ENCODE measurements at regions not wholly inside any gene's neighbourhood (a gene's known extent, or its start where the extent isn't known, plus 50 kb on each side); places are given as distances from the start of the nearest gene placed in this dataset.

DNA sequence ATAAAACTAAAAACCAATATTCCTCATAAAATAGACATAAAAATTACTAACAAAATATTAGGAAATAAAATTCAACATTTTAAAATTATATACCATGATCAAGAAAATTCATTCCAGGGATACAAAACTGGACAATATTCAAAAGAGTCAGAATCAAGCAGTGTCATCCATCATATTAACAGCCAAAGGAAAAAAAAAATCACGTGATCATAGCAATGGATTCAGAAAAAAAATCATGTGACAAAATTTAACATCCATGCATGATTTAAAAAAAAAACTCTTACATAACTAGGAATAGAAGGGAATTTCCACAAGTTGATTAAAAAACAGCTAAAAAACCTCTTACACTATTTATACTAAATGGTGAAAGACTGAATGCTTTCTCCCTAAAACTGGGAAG, 95.3 kb upstream of the USP47 start:
- no peak for DNase-seq (ENCODE audit: low read depth)
- TF ChIP-seq, protein P1, sequence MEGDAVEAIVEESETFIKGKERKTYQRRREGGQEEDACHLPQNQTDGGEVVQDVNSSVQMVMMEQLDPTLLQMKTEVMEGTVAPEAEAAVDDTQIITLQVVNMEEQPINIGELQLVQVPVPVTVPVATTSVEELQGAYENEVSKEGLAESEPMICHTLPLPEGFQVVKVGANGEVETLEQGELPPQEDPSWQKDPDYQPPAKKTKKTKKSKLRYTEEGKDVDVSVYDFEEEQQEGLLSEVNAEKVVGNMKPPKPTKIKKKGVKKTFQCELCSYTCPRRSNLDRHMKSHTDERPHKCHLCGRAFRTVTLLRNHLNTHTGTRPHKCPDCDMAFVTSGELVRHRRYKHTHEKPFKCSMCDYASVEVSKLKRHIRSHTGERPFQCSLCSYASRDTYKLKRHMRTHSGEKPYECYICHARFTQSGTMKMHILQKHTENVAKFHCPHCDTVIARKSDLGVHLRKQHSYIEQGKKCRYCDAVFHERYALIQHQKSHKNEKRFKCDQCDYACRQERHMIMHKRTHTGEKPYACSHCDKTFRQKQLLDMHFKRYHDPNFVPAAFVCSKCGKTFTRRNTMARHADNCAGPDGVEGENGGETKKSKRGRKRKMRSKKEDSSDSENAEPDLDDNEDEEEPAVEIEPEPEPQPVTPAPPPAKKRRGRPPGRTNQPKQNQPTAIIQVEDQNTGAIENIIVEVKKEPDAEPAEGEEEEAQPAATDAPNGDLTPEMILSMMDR (conservative IDR thresholded peaks at IDR 0.05; ENCODE audit: low read length) = no peak
- H3K4me3 ChIP-seq (ENCODE audit: low read length) = no peak overlapping the region

- TF ChIP-seq, protein P1 (conservative IDR thresholded peaks at IDR 0.05; ENCODE audit: low read length) = no peak
- DNase-seq (ENCODE audit: low read depth) = no peak
- H3K4me3 ChIP-seq (ENCODE audit: low read length) = no peak overlapping the region
Measured at GRCh38 chr11:11743216-11743615, 98.6 kb upstream of the USP47 start.

GRCh38 chr11:11742486-11742885, 99.3 kb upstream of the USP47 start:
- TF ChIP-seq, protein P1 (conservative IDR thresholded peaks at IDR 0.05; ENCODE audit: low read length) = no peak
- DNase-seq (ENCODE audit: low read depth) = no peak
- H3K4me3 ChIP-seq (ENCODE audit: low read length) = no peak overlapping the region

DNA sequence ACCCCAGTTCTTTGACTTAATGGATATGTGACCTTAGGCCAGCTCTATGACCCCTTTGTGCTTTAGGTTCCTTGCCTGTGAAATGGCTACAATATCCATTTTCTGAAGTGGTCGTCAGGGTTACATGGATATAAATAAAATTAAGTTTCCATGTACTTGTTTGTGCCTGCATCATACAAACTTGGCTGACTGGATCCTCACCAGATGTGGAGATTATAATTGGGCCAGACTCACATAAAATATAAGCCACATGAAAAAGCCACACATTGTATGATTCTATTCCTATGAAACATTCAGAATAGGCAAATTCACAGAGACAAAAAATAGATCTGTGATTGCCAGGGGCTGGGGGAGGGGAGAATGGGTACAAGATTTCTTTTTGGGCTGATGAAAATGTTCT, 100.9 kb upstream of the USP47 start:
- TF ChIP-seq, protein P1 (conservative IDR thresholded peaks at IDR 0.05; ENCODE audit: low read length) = no peak
- H3K4me3 ChIP-seq (ENCODE audit: low read length) = no peak overlapping the region
- no peak for DNase-seq (ENCODE audit: low read depth)

GRCh38 chr11:11740073-11740702, 101.6 kb upstream of the USP47 start:
- no peak for DNase-seq (ENCODE audit: low read depth)
- TF ChIP-seq, protein P1 (conservative IDR thresholded peaks at IDR 0.05; ENCODE audit: low read length) = no peak
- no peak overlapping the region for H3K4me3 ChIP-seq (ENCODE audit: low read length)

DNA sequence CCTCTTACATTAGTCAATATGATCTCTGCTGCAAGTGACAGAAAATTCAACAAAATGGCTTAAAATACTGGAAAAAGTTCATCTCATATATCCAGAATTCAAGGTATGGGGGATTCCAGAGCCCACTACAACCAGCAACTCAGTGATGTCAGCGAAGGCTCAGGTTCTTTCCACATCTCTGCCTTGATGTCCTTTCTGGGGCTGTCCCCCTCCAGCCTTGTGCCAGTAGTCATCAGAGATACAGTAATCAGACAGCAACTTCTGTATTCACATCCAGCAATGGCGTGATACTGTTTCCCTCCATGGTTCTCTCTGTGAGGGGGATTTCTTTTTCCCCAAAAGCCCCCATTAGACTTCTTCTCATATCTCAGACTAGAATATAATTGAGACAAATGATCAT, 103.4 kb upstream of the USP47 start:
- DNase-seq (ENCODE audit: low read depth) = no peak
- TF ChIP-seq, protein P1 (conservative IDR thresholded peaks at IDR 0.05; ENCODE audit: low read length) = no peak
- no peak overlapping the region for H3K4me3 ChIP-seq (ENCODE audit: low read length)

DNA sequence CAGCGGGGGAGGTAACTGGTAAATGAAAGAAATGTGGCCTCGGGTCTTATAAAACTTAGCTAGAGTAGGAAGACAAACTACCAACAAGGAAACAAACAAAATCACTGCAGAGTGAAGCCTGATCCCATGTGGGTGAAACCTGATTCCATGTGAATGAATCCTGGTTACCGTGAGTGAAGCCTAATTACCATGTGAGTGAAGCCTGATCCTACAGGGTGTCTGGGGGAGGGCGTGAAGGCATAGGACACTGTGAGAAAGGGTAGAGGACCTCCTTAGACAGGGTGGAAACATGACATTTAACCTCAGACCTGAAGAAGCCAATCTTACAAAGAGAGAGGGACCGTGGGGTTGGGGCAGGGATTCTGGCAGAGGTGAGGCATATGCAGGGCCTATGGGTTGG, 106.2 kb upstream of the USP47 start:
- H3K4me3 ChIP-seq (ENCODE audit: low read length) = no peak overlapping the region
- TF ChIP-seq, protein P1 (conservative IDR thresholded peaks at IDR 0.05; ENCODE audit: low read length) = no peak
- no peak for DNase-seq (ENCODE audit: low read depth)
